ENCODE measurements at regions not wholly inside any gene's neighbourhood (a gene's known extent, or its start where the extent isn't known, plus 50 kb on each side); places are given as distances from the start of the nearest gene placed in this dataset.

DNA sequence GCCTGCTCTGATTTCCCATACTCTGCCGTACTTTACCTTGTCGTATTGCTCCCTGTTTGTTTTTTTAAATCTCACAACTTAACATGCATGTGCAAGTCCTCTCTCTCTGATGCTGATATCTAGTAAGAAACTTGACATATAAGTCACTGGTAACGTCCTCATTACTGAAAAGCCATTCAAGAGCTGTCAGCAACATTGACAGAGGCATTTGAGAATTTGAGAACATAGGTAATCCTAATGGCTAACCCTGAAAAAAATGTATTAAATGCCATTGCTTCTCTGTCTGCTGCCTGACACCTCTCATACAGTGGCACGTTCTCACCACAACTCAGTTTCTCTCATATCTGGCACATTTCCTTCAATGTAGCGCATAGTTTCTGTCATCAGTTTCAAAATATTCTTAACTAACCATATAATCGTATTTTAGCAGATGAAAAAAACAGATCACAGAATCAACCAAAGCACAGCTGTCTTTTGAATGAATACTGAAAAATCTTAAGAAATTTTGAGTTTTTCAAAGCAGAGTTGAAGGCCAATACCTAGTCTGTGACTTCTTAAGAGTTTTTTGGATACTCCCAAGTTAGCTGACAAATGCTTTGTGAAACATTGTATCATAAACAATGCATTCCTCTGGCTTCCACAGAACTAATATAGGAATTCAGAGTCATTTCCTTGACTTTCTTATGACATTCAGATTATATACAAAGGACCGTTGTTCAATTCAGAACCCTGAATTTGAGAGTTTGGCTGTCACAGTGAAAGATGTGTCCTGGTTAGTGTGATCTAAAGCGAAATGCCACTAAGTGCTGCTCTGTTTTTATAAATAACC is 996.4 kb downstream of the C4orf33 start:
- DNase-seq (ENCODE audit: low spot score): no peak
- intact Hi-C loops (cut with DNase I): no loop called here
- H3K36me3 ChIP-seq: no peaks in the 10 kb centered on the region
- H3K27ac ChIP-seq: no peak overlapping the region
- WGBS: 66% methylated on average over 8 of the region's 8 CpGs
- no peaks in the 10 kb centered on the region for H3K4me1 ChIP-seq (replicated peaks)
- H3K9me3 ChIP-seq: no peaks in the 10 kb centered on the region
- H3K27me3 ChIP-seq (replicated peaks; ENCODE audit: insufficient read depth): no peaks in the 10 kb centered on the region
- no peak overlapping the region for H3K4me3 ChIP-seq
- TF ChIP-seq POLR2AphosphoS5 (IDR thresholded peaks at IDR 0.05): no peak
- no peak for TF ChIP-seq POLR2A (IDR thresholded peaks at IDR 0.05)
- TF ChIP-seq, protein P1, sequence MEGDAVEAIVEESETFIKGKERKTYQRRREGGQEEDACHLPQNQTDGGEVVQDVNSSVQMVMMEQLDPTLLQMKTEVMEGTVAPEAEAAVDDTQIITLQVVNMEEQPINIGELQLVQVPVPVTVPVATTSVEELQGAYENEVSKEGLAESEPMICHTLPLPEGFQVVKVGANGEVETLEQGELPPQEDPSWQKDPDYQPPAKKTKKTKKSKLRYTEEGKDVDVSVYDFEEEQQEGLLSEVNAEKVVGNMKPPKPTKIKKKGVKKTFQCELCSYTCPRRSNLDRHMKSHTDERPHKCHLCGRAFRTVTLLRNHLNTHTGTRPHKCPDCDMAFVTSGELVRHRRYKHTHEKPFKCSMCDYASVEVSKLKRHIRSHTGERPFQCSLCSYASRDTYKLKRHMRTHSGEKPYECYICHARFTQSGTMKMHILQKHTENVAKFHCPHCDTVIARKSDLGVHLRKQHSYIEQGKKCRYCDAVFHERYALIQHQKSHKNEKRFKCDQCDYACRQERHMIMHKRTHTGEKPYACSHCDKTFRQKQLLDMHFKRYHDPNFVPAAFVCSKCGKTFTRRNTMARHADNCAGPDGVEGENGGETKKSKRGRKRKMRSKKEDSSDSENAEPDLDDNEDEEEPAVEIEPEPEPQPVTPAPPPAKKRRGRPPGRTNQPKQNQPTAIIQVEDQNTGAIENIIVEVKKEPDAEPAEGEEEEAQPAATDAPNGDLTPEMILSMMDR (IDR thresholded peaks at IDR 0.05): no peak

DNA sequence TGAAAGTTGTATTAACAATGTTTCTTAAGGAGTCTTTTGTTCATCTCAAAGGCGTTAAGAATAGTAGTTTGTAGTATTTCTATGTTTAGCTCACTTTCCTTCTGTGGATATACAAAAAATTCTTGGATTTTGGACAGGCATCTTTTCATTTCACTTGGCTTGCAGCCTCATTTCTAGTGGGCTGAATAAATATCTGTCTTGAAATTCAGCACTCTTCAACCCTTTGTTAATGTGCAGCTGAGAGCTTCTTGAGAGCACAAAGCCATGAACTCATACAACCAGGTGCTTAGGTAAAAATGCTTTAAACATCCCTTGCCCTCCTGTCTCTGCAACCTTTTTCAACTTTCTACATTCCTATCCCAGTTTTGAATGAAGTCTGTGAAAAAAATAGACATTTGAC is 1003.2 kb downstream of the C4orf33 start:
- no peak for TF ChIP-seq POLR2A (IDR thresholded peaks at IDR 0.05)
- TF ChIP-seq, protein P1 (IDR thresholded peaks at IDR 0.05): no peak
- TF ChIP-seq POLR2AphosphoS5 (IDR thresholded peaks at IDR 0.05): no peak
- WGBS: 65% methylated on average over 1 of the region's 1 CpG

GRCh38 chr4:130110189-130110588 is 1014.2 kb downstream of the C4orf33 start:
- no peaks in the 10 kb centered on the region for H3K27me3 ChIP-seq (replicated peaks; ENCODE audit: insufficient read depth)
- no peaks in the 10 kb centered on the region for H3K9me3 ChIP-seq
- DNase-seq (ENCODE audit: low spot score): no peak
- intact Hi-C loops (cut with DNase I): no loop called here
- no peaks in the 10 kb centered on the region for H3K4me1 ChIP-seq (replicated peaks)
- H3K27ac ChIP-seq: no peak overlapping the region
- no peaks in the 10 kb centered on the region for H3K36me3 ChIP-seq
- H3K4me3 ChIP-seq: no peak overlapping the region
- TF ChIP-seq, protein P1 (IDR thresholded peaks at IDR 0.05): no peak
- no peak for TF ChIP-seq POLR2AphosphoS5 (IDR thresholded peaks at IDR 0.05)
- no peak for TF ChIP-seq POLR2A (IDR thresholded peaks at IDR 0.05)

More for the DNA sequence above, 1003.2 kb downstream of the C4orf33 start:
- no peaks in the 10 kb centered on the region for H3K9me3 ChIP-seq
- intact Hi-C loops (cut with DNase I): no loop called here
- DNase-seq (ENCODE audit: low spot score): no peak
- no peak overlapping the region for H3K27ac ChIP-seq
- no peaks in the 10 kb centered on the region for H3K4me1 ChIP-seq (replicated peaks)
- no peak overlapping the region for H3K4me3 ChIP-seq
- H3K36me3 ChIP-seq: no peaks in the 10 kb centered on the region
- no peaks in the 10 kb centered on the region for H3K27me3 ChIP-seq (replicated peaks; ENCODE audit: insufficient read depth)

DNA sequence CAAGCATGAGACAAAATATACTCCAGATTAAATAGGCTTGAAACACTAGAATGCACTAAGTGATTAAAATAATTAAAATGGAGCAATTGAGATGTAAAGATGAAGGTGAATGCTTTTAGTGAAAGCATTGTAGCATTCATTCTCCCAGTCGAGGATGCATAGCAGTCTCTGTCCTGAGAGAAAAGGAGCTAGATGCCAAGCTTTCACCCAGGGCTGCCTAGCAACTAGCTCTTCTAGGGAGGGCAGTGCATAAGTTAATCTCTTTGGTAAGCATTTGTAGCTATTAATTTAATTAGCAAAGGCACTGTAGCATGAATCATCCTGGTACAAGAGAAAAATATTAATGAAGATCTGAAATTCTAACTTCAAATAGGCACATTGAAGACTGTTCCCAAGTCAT is 1014.8 kb downstream of the C4orf33 start:
- no peak for DNase-seq (ENCODE audit: low spot score)
- WGBS: 26% methylated on average over 1 of the region's 1 CpG
- H3K27ac ChIP-seq: no peak overlapping the region
- H3K4me3 ChIP-seq: no peak overlapping the region
- TF ChIP-seq POLR2A (IDR thresholded peaks at IDR 0.05) (no peak), POLR2AphosphoS5 (IDR thresholded peaks at IDR 0.05) (no peak)
- TF ChIP-seq, protein P1 (IDR thresholded peaks at IDR 0.05): no peak
- no peaks in the 10 kb centered on the region for H3K27me3 ChIP-seq (replicated peaks; ENCODE audit: insufficient read depth)
- intact Hi-C loops (cut with DNase I): no loop called here
- H3K4me1 ChIP-seq (replicated peaks): no peaks in the 10 kb centered on the region
- no peaks in the 10 kb centered on the region for H3K9me3 ChIP-seq
- H3K36me3 ChIP-seq: no peaks in the 10 kb centered on the region

- H3K4me3 ChIP-seq: no peak overlapping the region
- TF ChIP-seq, protein P1 (IDR thresholded peaks at IDR 0.05): no peak
- no peak for TF ChIP-seq POLR2A (IDR thresholded peaks at IDR 0.05)
- TF ChIP-seq POLR2AphosphoS5 (IDR thresholded peaks at IDR 0.05): no peak
- no peaks in the 10 kb centered on the region for H3K27me3 ChIP-seq (replicated peaks; ENCODE audit: insufficient read depth)
- 12% methylated on average over 4 of the region's 4 CpGs for WGBS
- DNase-seq (ENCODE audit: low spot score): no peak
- intact Hi-C loops (cut with DNase I): no loop called here
- H3K27ac ChIP-seq: no peak overlapping the region
- H3K9me3 ChIP-seq: no peaks in the 10 kb centered on the region
- H3K4me1 ChIP-seq (replicated peaks): no peaks in the 10 kb centered on the region
- no peaks in the 10 kb centered on the region for H3K36me3 ChIP-seq
These were observed 1028.1 kb downstream of the C4orf33 start for GRCh38 chr4:130124066-130124465.
